ENCODE measurements at regions not wholly inside any gene's neighbourhood (a gene's known extent, or its start where the extent isn't known, plus 50 kb on each side); places are given as distances from the start of the nearest gene placed in this dataset.

GRCh38 chr4:106715825-106716224, 320.3 kb downstream of the DKK2 start:
- H4K20me1 ChIP-seq (ENCODE audit: low read depth, low read length), result no peaks in the 10 kb centered on the region
- H3K4me2 ChIP-seq (ENCODE audit: low read depth, low read length, poor library complexity, severe bottlenecking), result no peak overlapping the region
- H2AFZ ChIP-seq (ENCODE audit: low read depth, low read length, severe bottlenecking), result no peak overlapping the region
- H3K27me3 ChIP-seq (ENCODE audit: low read length), result no peaks in the 10 kb centered on the region
- no peaks in the 10 kb centered on the region for H3K36me3 ChIP-seq (ENCODE audit: low read length)
- no peak for TF ChIP-seq EZH2phosphoT487 (conservative IDR thresholded peaks at IDR 0.05; ENCODE audit: low read length)
- TF ChIP-seq, protein P1, sequence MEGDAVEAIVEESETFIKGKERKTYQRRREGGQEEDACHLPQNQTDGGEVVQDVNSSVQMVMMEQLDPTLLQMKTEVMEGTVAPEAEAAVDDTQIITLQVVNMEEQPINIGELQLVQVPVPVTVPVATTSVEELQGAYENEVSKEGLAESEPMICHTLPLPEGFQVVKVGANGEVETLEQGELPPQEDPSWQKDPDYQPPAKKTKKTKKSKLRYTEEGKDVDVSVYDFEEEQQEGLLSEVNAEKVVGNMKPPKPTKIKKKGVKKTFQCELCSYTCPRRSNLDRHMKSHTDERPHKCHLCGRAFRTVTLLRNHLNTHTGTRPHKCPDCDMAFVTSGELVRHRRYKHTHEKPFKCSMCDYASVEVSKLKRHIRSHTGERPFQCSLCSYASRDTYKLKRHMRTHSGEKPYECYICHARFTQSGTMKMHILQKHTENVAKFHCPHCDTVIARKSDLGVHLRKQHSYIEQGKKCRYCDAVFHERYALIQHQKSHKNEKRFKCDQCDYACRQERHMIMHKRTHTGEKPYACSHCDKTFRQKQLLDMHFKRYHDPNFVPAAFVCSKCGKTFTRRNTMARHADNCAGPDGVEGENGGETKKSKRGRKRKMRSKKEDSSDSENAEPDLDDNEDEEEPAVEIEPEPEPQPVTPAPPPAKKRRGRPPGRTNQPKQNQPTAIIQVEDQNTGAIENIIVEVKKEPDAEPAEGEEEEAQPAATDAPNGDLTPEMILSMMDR (IDR thresholded peaks at IDR 0.05; ENCODE audit: insufficient read depth, low read length, poor library complexity, severe bottlenecking), result no peak
- H3F3A ChIP-seq (ENCODE audit: insufficient read depth), result no peaks in the 10 kb centered on the region
- no peak overlapping the region for H3K4me3 ChIP-seq (ENCODE audit: insufficient read depth, low read length, poor library complexity, severe bottlenecking)
- no peaks in the 10 kb centered on the region for H3K79me2 ChIP-seq (ENCODE audit: insufficient read depth, low read length)
- no peaks in the 10 kb centered on the region for H3K9me3 ChIP-seq (ENCODE audit: insufficient read depth, low read length)
- no peaks in the 10 kb centered on the region for H3K9me2 ChIP-seq (replicated peaks; ENCODE audit: insufficient read depth, low read length)
- H3K27ac ChIP-seq (ENCODE audit: low read depth, low read length), result no peak overlapping the region
- H3K9ac ChIP-seq (ENCODE audit: low read length), result no peak overlapping the region

DNA sequence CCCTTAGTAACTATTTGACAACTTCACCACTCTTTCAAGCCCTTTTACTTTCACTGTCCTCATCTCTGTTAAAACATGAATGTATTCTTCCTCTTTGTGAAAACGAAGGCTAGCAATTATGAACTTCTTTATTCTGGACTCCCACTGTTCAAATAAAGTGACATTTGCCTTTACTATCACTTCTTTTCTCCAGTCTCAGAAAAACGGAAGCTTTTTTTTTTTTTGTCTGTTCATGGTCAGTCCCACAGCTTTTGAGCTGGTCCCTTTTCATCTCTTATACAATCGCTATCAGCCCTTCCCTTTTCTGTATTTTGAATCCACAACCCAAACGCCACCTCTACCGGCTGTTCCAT, 327.7 kb downstream of the DKK2 start:
- Histone ChIP-seq H3K4me2 (ENCODE audit: low read depth, low read length, poor library complexity, severe bottlenecking) (no peak overlapping the region), H2AFZ (ENCODE audit: low read depth, low read length, severe bottlenecking) (no peak overlapping the region), H3K9ac (ENCODE audit: low read length) (no peak overlapping the region)

GRCh38 chr4:106707776-106708463, 328.2 kb downstream of the DKK2 start:
- Histone ChIP-seq H2AFZ (ENCODE audit: low read depth, low read length, severe bottlenecking) (no peak overlapping the region), H4K20me1 (ENCODE audit: low read depth, low read length) (no peaks in the 10 kb centered on the region), H3K9me2 (replicated peaks; ENCODE audit: insufficient read depth, low read length) (no peaks in the 10 kb centered on the region), H3K36me3 (ENCODE audit: low read length) (no peaks in the 10 kb centered on the region), H3K9ac (ENCODE audit: low read length) (no peak overlapping the region), H3K9me3 (ENCODE audit: insufficient read depth, low read length) (no peaks in the 10 kb centered on the region), H3K4me2 (ENCODE audit: low read depth, low read length, poor library complexity, severe bottlenecking) (no peak overlapping the region), H3F3A (ENCODE audit: insufficient read depth) (no peaks in the 10 kb centered on the region), H3K4me3 (ENCODE audit: insufficient read depth, low read length, poor library complexity, severe bottlenecking) (no peak overlapping the region), H3K27me3 (ENCODE audit: low read length) (no peaks in the 10 kb centered on the region), H3K79me2 (ENCODE audit: insufficient read depth, low read length) (no peaks in the 10 kb centered on the region), H3K27ac (ENCODE audit: low read depth, low read length) (no peak overlapping the region)
- TF ChIP-seq, protein P1 (IDR thresholded peaks at IDR 0.05; ENCODE audit: insufficient read depth, low read length, poor library complexity, severe bottlenecking), result no peak
- TF ChIP-seq EZH2phosphoT487 (conservative IDR thresholded peaks at IDR 0.05; ENCODE audit: low read length), result no peak

More for the DNA sequence above, 327.7 kb downstream of the DKK2 start:
- Histone ChIP-seq H3K79me2 (ENCODE audit: insufficient read depth, low read length) (no peaks in the 10 kb centered on the region), H3K9me2 (replicated peaks; ENCODE audit: insufficient read depth, low read length) (no peaks in the 10 kb centered on the region), H3K9me3 (ENCODE audit: insufficient read depth, low read length) (no peaks in the 10 kb centered on the region), H4K20me1 (ENCODE audit: low read depth, low read length) (no peaks in the 10 kb centered on the region), H3K4me3 (ENCODE audit: insufficient read depth, low read length, poor library complexity, severe bottlenecking) (no peak overlapping the region), H3K36me3 (ENCODE audit: low read length) (no peaks in the 10 kb centered on the region), H3F3A (ENCODE audit: insufficient read depth) (no peaks in the 10 kb centered on the region), H3K27ac (ENCODE audit: low read depth, low read length) (no peak overlapping the region), H3K27me3 (ENCODE audit: low read length) (no peaks in the 10 kb centered on the region)
- TF ChIP-seq, protein P1 (IDR thresholded peaks at IDR 0.05; ENCODE audit: insufficient read depth, low read length, poor library complexity, severe bottlenecking), result no peak
- no peak for TF ChIP-seq EZH2phosphoT487 (conservative IDR thresholded peaks at IDR 0.05; ENCODE audit: low read length)

Data from SU-DHL-6 (cell line).